HEK293 (cell line): ENCODE measurements at regions not wholly inside any gene's neighbourhood (a gene's known extent, or its start where the extent isn't known, plus 50 kb on each side); places are given as distances from the start of the nearest gene placed in this dataset.

ENCODE experiments used
- CTCF ChIA-PET: fragments of 350-600 bp; formaldehyde crosslinking; extraction: SDS; loops from one replicate; lab custom pipeline; 2021; ENCODE audit warnings: antibody characterized with exemption; lab: Yijun Ruan, JAX
- POLR2A ChIA-PET: fragments of 300-600 bp; formaldehyde crosslinking; extraction: SDS; loops from one replicate; lab custom pipeline; 2020; ENCODE audit warnings: antibody characterized with exemption, inconsistent platforms; lab: Yijun Ruan, JAX
- H3K27ac ChIP-seq: fragments of 200-500 bp; sonication (Bioruptor generic); 2 replicates; pipeline ENCODE4 v1.5.1; 2014; ENCODE audit warnings: low read depth, low read length, control low read depth, inconsistent platforms; ENCODE audit errors: extremely low read depth
- H3K36me3 ChIP-seq, 2 experiments: fragments of 200-500 bp in 1 of 2; sonication (Bioruptor generic) in 1 of 2; 1 replicate in 1 of 2; 2 replicates in 1 of 2; pipeline ENCODE4 v1.5.1; 2014 to 2017; ENCODE audit warnings: inconsistent platforms in 2 of 2, low read length in 2 of 2; ENCODE audit not compliant: control insufficient read depth in 2 of 2, insufficient read depth in 1 of 2
- H3K4me1 ChIP-seq: fragments of 200-500 bp; sonication (Bioruptor generic); 2 replicates; pipeline ENCODE4 v1.5.1; 2014; ENCODE audit warnings: mild to moderate bottlenecking, low read length, inconsistent platforms; ENCODE audit not compliant: control insufficient read depth, insufficient read depth
- H3K4me3 ChIP-seq: 2 replicates; pipeline ENCODE4 v1.5.1; 2011; ENCODE audit warnings: low read depth, mild to moderate bottlenecking, control low read depth, low read length, moderate library complexity
- H3K9me3 ChIP-seq: fragments of 200-500 bp; sonication (Bioruptor generic); 2 replicates; pipeline ENCODE4 v1.5.1; 2014; ENCODE audit warnings: low read depth, low read length, inconsistent platforms; ENCODE audit not compliant: control insufficient read depth, insufficient read depth
- FEZF1 ChIP-seq: fragments of 450-650 bp; formaldehyde crosslinking; IDR thresholded peaks from 2 replicates; pipeline ENCODE4 v1.5.1; 2016; ENCODE audit warnings: missing biosample characterization, missing genetic modification characterization
- HOXA7 ChIP-seq: sonication (generic); formaldehyde crosslinking; IDR thresholded peaks from 2 replicates; pipeline ENCODE4 v1.8.1; 2022; ENCODE audit warnings: missing genetic modification reagents, borderline replicate concordance
- KLF9 ChIP-seq: fragments of 450-650 bp; formaldehyde crosslinking; IDR thresholded peaks from 2 replicates; pipeline ENCODE4 v1.5.1; 2016; ENCODE audit warnings: missing biosample characterization, missing genetic modification characterization, low read depth
- REPIN1 ChIP-seq: fragments of 450-650 bp; formaldehyde crosslinking; IDR thresholded peaks from 2 replicates; pipeline ENCODE4 v1.5.1; 2017; ENCODE audit warnings: missing biosample characterization, missing genetic modification characterization, low read depth
- ZBTB49 ChIP-seq: fragments of 450-650 bp; formaldehyde crosslinking; IDR thresholded peaks from 2 replicates; pipeline ENCODE4 v1.5.1; 2016; ENCODE audit warnings: missing biosample characterization, missing genetic modification characterization, low read depth
- ZEB2 ChIP-seq: fragments of 450-650 bp; formaldehyde crosslinking; IDR thresholded peaks from 2 replicates; pipeline ENCODE4 v1.5.1; 2016; ENCODE audit warnings: missing biosample characterization, missing genetic modification characterization
- ZNF23 ChIP-seq: fragments of 450-650 bp; formaldehyde crosslinking; IDR thresholded peaks from 2 replicates; pipeline ENCODE4 v1.5.1; 2016; ENCODE audit warnings: missing biosample characterization, missing genetic modification characterization, borderline replicate concordance
- ZNF341 ChIP-seq: fragments of 450-650 bp; formaldehyde crosslinking; IDR thresholded peaks from 2 replicates; pipeline ENCODE4; 2016; ENCODE audit warnings: low read depth, missing biosample characterization, missing genetic modification characterization
- ZNF473 ChIP-seq: fragments of 450-650 bp; formaldehyde crosslinking; IDR thresholded peaks from 2 replicates; pipeline ENCODE4 v1.5.1; 2017; ENCODE audit warnings: missing biosample characterization, missing genetic modification characterization
- ZNF560 ChIP-seq: fragments of 450-650 bp; formaldehyde crosslinking; IDR thresholded peaks from 2 replicates; pipeline ENCODE4 v1.5.1; 2017; ENCODE audit warnings: missing biosample characterization, missing genetic modification characterization, borderline replicate concordance
- ZSCAN23 ChIP-seq: fragments of 450-650 bp; formaldehyde crosslinking; IDR thresholded peaks from 2 replicates; pipeline ENCODE4 v1.5.1; 2016; ENCODE audit warnings: missing biosample characterization, missing genetic modification characterization
- TF ChIP-seq, protein P1 (sequence below): fragments of 450-650 bp; formaldehyde crosslinking; IDR thresholded peaks from 2 replicates; pipeline ENCODE4 v1.5.1; 2016; ENCODE audit warnings: missing biosample characterization, missing genetic modification characterization, borderline replicate concordance

- Histone ChIP-seq H3K9me3 (no peaks in the 10 kb centered on the region), H3K36me3 (no peaks in the 10 kb centered on the region), H3K4me1 (no peaks in the 10 kb centered on the region), H3K27ac (no peak overlapping the region), H3K4me3 (no peak overlapping the region)
- POLR2A ChIA-PET, result interaction anchor here (0.6 kb wide), 1 partner anchor 264 kb away, joined by 3 read pairs; no protein-coding TSS in a partner anchor
- TF ChIP-seq ZBTB49 (tag by site-specific recombination), result no peak
- CTCF ChIA-PET, result no interaction called here
Observed at GRCh38 chr4:103445377-103445776, 247.2 kb upstream of the CENPE start.

DNA sequence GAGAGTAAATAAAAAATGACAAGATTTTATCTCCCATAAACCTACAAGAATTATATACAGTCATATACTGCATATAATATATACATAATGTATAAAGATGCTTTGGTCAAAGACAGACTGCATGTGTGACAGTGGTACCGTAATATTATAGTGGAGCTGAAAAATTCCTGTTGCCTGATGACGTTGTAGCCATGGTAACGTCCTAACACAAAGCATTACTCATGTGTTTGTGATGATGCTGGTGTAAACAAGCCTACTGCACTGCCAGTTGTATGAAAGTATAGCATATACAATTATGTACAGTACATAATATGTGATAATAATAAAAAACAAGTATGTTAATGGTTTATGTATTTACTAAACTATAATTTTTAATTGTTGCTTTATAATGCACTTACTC lies 245.2 kb upstream of the CENPE start:
- H3K27ac ChIP-seq, result no peak overlapping the region
- TF ChIP-seq FEZF1 (tag by site-specific recombination), result no peak
- TF ChIP-seq KLF9 (tag by site-specific recombination), result no peak
- no peak for TF ChIP-seq ZSCAN23 (tag by site-specific recombination)
- no peak for TF ChIP-seq ZNF473 (tag by site-specific recombination)
- TF ChIP-seq ZNF560 (tag by site-specific recombination), result no peak
- no peak for TF ChIP-seq ZEB2 (tag by site-specific recombination)
- no peak for TF ChIP-seq REPIN1 (tag by site-specific recombination)
- TF ChIP-seq, protein P1, sequence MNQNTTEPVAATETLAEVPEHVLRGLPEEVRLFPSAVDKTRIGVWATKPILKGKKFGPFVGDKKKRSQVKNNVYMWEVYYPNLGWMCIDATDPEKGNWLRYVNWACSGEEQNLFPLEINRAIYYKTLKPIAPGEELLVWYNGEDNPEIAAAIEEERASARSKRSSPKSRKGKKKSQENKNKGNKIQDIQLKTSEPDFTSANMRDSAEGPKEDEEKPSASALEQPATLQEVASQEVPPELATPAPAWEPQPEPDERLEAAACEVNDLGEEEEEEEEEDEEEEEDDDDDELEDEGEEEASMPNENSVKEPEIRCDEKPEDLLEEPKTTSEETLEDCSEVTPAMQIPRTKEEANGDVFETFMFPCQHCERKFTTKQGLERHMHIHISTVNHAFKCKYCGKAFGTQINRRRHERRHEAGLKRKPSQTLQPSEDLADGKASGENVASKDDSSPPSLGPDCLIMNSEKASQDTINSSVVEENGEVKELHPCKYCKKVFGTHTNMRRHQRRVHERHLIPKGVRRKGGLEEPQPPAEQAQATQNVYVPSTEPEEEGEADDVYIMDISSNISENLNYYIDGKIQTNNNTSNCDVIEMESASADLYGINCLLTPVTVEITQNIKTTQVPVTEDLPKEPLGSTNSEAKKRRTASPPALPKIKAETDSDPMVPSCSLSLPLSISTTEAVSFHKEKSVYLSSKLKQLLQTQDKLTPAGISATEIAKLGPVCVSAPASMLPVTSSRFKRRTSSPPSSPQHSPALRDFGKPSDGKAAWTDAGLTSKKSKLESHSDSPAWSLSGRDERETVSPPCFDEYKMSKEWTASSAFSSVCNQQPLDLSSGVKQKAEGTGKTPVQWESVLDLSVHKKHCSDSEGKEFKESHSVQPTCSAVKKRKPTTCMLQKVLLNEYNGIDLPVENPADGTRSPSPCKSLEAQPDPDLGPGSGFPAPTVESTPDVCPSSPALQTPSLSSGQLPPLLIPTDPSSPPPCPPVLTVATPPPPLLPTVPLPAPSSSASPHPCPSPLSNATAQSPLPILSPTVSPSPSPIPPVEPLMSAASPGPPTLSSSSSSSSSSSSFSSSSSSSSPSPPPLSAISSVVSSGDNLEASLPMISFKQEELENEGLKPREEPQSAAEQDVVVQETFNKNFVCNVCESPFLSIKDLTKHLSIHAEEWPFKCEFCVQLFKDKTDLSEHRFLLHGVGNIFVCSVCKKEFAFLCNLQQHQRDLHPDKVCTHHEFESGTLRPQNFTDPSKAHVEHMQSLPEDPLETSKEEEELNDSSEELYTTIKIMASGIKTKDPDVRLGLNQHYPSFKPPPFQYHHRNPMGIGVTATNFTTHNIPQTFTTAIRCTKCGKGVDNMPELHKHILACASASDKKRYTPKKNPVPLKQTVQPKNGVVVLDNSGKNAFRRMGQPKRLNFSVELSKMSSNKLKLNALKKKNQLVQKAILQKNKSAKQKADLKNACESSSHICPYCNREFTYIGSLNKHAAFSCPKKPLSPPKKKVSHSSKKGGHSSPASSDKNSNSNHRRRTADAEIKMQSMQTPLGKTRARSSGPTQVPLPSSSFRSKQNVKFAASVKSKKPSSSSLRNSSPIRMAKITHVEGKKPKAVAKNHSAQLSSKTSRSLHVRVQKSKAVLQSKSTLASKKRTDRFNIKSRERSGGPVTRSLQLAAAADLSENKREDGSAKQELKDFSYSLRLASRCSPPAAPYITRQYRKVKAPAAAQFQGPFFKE (tag by site-specific recombination), result no peak
- TF ChIP-seq ZNF23, result no peak
- TF ChIP-seq HOXA7 (CRISPR knock-in tag), result no peak
- TF ChIP-seq, all 188 proteins: peak for 0
- Histone ChIP-seq H3K4me1 (no peaks in the 10 kb centered on the region), H3K9me3 (no peaks in the 10 kb centered on the region), H3K36me3 (no peaks in the 10 kb centered on the region), H3K4me3 (no peak overlapping the region)
- ChIA-PET POLR2A (no interaction called here), CTCF (no interaction called here)

DNA sequence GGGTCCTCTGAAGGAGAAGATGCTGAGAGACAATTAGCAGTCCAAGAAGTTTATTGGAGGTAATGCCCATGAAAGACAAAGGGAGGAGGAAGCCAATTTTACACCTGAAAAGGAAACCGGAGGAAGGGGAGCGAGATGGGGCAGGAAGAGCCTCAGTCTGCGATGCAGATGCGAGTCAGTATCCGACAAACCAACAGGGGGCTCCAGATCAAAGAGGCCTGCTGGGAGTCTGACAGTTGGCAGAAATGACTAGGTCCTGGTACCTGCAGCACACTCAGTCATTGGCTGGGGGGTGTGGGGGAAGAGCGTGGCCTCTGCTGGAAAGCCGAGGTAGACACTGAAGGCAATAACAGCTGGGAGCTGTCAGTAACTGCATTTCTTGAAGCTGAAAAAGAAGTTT lies 231.1 kb upstream of the CENPE start:
- POLR2A ChIA-PET, result no interaction called here
- Histone ChIP-seq H3K4me3 (no peak overlapping the region), H3K36me3 (no peaks in the 10 kb centered on the region), H3K4me1 (no peaks in the 10 kb centered on the region)
- CTCF ChIA-PET, result no interaction called here
- TF ChIP-seq ZNF341 (peak; percentile 47), KLF9 (tag by site-specific recombination) (no peak)
- TF ChIP-seq, protein P1 (tag by site-specific recombination), result no peak
- TF ChIP-seq, all 188 proteins: peak for 1
- Histone ChIP-seq H3K9me3 (no peaks in the 10 kb centered on the region), H3K27ac (no peak overlapping the region)
